IMR-90 (cell line): ENCODE measurements at regions not wholly inside any gene's neighbourhood (a gene's known extent, or its start where the extent isn't known, plus 50 kb on each side); places are given as distances from the start of the nearest gene placed in this dataset.
A peak's percentile ranks its signal among the peaks of the same experiment; 100 is the strongest.

Experiments
- ATAC-seq: fragments of 200-7000 bp; cut with Tn5 transposase; 2 replicates; pipeline ENCODE4 v1.9.1; 2020; ENCODE audit warnings: low read depth, mild to moderate bottlenecking, moderate library complexity
- BruUV-seq: library from RNA; stranded (reverse); fragments of 400-500 nt; replicated peaks from 2 replicates; lab custom pipeline; 2021; lab: Mats Ljungman, UMichigan
- CTCF ChIA-PET: fragments of 300-600 bp; formaldehyde crosslinking; extraction: SDS; loops from one replicate; lab custom pipeline; 2021; ENCODE audit warnings: antibody characterized with exemption; lab: Yijun Ruan, JAX
- POLR2A ChIA-PET: fragments of 300-600 bp; sonication (Branson Sonifier 250); formaldehyde crosslinking; loops from one replicate; lab custom pipeline; 2022; ENCODE audit warnings: antibody characterized with exemption; ENCODE audit not compliant: unreplicated experiment; lab: Charles Lee
- DNase-seq: peaks from one replicate; pipeline ENCODE4 v3.0.0; 2013
- H2AFZ ChIP-seq: replicated peaks from 2 replicates; pipeline ENCODE3; 2013; ENCODE audit warnings: low read length, mild to moderate bottlenecking; ENCODE audit not compliant: poor library complexity
- H2AK5ac ChIP-seq: 2 replicates; pipeline ENCODE4 v1.6.1; 2013; ENCODE audit warnings: low read depth, low read length, inconsistent platforms
- H2AK9ac ChIP-seq: replicated peaks from 2 replicates; pipeline ENCODE3; 2013; ENCODE audit warnings: mild to moderate bottlenecking, low read depth, low read length, moderate library complexity; ENCODE audit not compliant: poor library complexity
- H2BK120ac ChIP-seq: 2 replicates; pipeline ENCODE4 v1.6.1; 2013; ENCODE audit warnings: low read depth, low read length, inconsistent platforms
- H2BK15ac ChIP-seq: 3 replicates; pipeline ENCODE4 v1.6.1; 2013; ENCODE audit warnings: low read depth, low read length, inconsistent platforms
- H2BK20ac ChIP-seq: 2 replicates; pipeline ENCODE4 v1.6.1; 2013; ENCODE audit warnings: low read depth, mild to moderate bottlenecking, inconsistent platforms, low read length, moderate library complexity
- H2BK5ac ChIP-seq: 2 replicates; pipeline ENCODE4 v1.6.1; 2013; ENCODE audit warnings: mild to moderate bottlenecking, low read depth, low read length, inconsistent platforms; ENCODE audit not compliant: poor library complexity, severe bottlenecking
- H3K14ac ChIP-seq: replicated peaks from 2 replicates; pipeline ENCODE4 v1.6.1; 2013; ENCODE audit warnings: low read depth, low read length, inconsistent platforms
- H3K18ac ChIP-seq: 2 replicates; pipeline ENCODE4 v1.6.1; 2013; ENCODE audit warnings: low read depth, low read length, control low read depth
- H3K23ac ChIP-seq: 2 replicates; pipeline ENCODE4 v1.6.1; 2013; ENCODE audit warnings: low read depth, low read length, inconsistent platforms
- H3K27ac ChIP-seq: 2 replicates; pipeline ENCODE4 v1.5.1; 2013; ENCODE audit warnings: mild to moderate bottlenecking, control low read depth, low read length; ENCODE audit not compliant: insufficient read depth
- H3K27me3 ChIP-seq: 2 replicates; pipeline ENCODE4 v1.6.1; 2013; ENCODE audit warnings: low read length; ENCODE audit not compliant: control insufficient read depth, insufficient read depth
- H3K36me3 ChIP-seq: 2 replicates; pipeline ENCODE4 v1.6.1; 2013; ENCODE audit warnings: low read length, mixed read lengths; ENCODE audit not compliant: control insufficient read depth, insufficient read depth
- H3K4ac ChIP-seq: 2 replicates; pipeline ENCODE4 v1.6.1; 2013; ENCODE audit warnings: low read depth, low read length, inconsistent platforms
- H3K4me1 ChIP-seq: 2 replicates; pipeline ENCODE4 v1.6.1; 2013; ENCODE audit warnings: low read length, mixed read lengths; ENCODE audit not compliant: control insufficient read depth, insufficient read depth
- H3K4me2 ChIP-seq: 2 replicates; pipeline ENCODE4 v1.6.1; 2013; ENCODE audit warnings: low read depth, mild to moderate bottlenecking, control low read depth, low read length, moderate library complexity
- H3K4me3 ChIP-seq: 2 replicates; pipeline ENCODE4 v1.5.1; 2013; ENCODE audit warnings: low read depth, mild to moderate bottlenecking, control low read depth, low read length, moderate library complexity; ENCODE audit not compliant: insufficient read depth
- H3K56ac ChIP-seq: 2 replicates; pipeline ENCODE4 v1.6.1; 2013; ENCODE audit warnings: low read length, inconsistent platforms; ENCODE audit not compliant: insufficient read depth; ENCODE audit errors: extremely low read depth
- H3K79me1 ChIP-seq, 2 experiments: 2 replicates each; pipeline ENCODE4 v1.6.1; 2013; ENCODE audit warnings: low read length in 2 of 2, inconsistent platforms in 1 of 2, low read depth in 1 of 2
- H3K9ac ChIP-seq: 2 replicates; pipeline ENCODE4 v1.6.1; 2013; ENCODE audit warnings: low read depth, low read length, control low read depth
- H3K9me1 ChIP-seq: 2 replicates; pipeline ENCODE4 v1.6.1; 2013; ENCODE audit warnings: low read length, inconsistent platforms; ENCODE audit not compliant: insufficient read depth
- H3K9me3 ChIP-seq: 2 replicates; pipeline ENCODE4 v1.6.1; 2013; ENCODE audit warnings: low read length; ENCODE audit not compliant: control insufficient read depth, insufficient read depth
- H4K20me1 ChIP-seq: 2 replicates; pipeline ENCODE4 v1.6.1; 2013; ENCODE audit warnings: low read length, inconsistent platforms; ENCODE audit not compliant: insufficient read depth
- H4K5ac ChIP-seq: 2 replicates; pipeline ENCODE4 v1.6.1; 2013; ENCODE audit warnings: mild to moderate bottlenecking, low read depth, low read length, control low read depth
- H4K8ac ChIP-seq, 2 experiments: 2 replicates each; pipeline ENCODE4 v1.6.1; 2013; ENCODE audit warnings: low read depth in 2 of 2, low read length in 2 of 2, control low read depth in 1 of 2, inconsistent platforms in 1 of 2
- H4K91ac ChIP-seq: 2 replicates; pipeline ENCODE4 v1.6.1; 2013; ENCODE audit warnings: low read depth, low read length, inconsistent platforms; ENCODE audit not compliant: insufficient read depth
- CEBPB ChIP-seq: IDR thresholded peaks from 2 replicates; pipeline ENCODE4 v1.6.1; 2012; ENCODE audit warnings: low read depth, low read length, improper control_type of control experiment
- CHD1 ChIP-seq: IDR thresholded peaks from 2 replicates; pipeline ENCODE4 v1.6.1; 2012; ENCODE audit warnings: low read depth, low read length, improper control_type of control experiment
- MAFK ChIP-seq: IDR thresholded peaks from 2 replicates; pipeline ENCODE4 v1.6.1; 2012; ENCODE audit warnings: low read depth, low read length, improper control_type of control experiment
- WGBS, 2 experiments: methylation state at CpG; one replicate each; pipeline versions ENCODE4 v1.1.5 to v1.1.7; 2013; ENCODE audit warnings: missing lambda C conversion rate in 2 of 2; ENCODE audit not compliant: insufficient read length in 1 of 2; ENCODE audit errors: extremely low coverage in 2 of 2; 5-methylcytosine and 5-hydroxymethylcytosine counted together
- dilution Hi-C: fragments of 300-500 bp; cut with HindIII; formaldehyde crosslinking; loops from one replicate; pipeline ENCODE4 v1.14.3; 2018; ENCODE audit warnings: low sequenced_read_pairs; ENCODE audit not compliant: unreplicated experiment
- in situ Hi-C: fragments of 300-500 bp; cut with MboI; formaldehyde crosslinking; loops from 3 replicates; pipeline ENCODE4 v1.14.3; 2019; ENCODE audit warnings: low sequenced_read_pairs, inconsistent platforms, mixed read lengths
- intact Hi-C: fragments of 100-400 bp; cut with micrococcal nuclease; formaldehyde crosslinking; loops from 2 replicates; pipeline ENCODE4 v1.10.0; 2022

- no peak overlapping the region for H2BK120ac ChIP-seq
- no peak overlapping the region for H4K5ac ChIP-seq
- intact Hi-C loops (no loop called here), in situ Hi-C loops (loop anchor here (10.0 to 25.0 kb wide), 3 partner anchors 56 to 389 kb away; partner anchors contain the start of genes CDKN2A and CDKN2B-AS1), dilution Hi-C loops (no loop called here)
- no peaks in the 10 kb centered on the region for H3K4me1 ChIP-seq
- no peak overlapping the region for H3K4ac ChIP-seq
- no peak overlapping the region for H2BK5ac ChIP-seq
- no peak overlapping the region for H2BK15ac ChIP-seq
- DNase-seq, result no peak
- no peak overlapping the region for H3K27ac ChIP-seq
- H4K8ac ChIP-seq, result no peak overlapping the region
- H4K91ac ChIP-seq, result no peak overlapping the region
- no peak overlapping the region for H3K9ac ChIP-seq
- ChIA-PET POLR2A (no interaction called here), CTCF (no interaction called here)
- no peak for ATAC-seq
- no peaks in the 10 kb centered on the region for H3K9me1 ChIP-seq
- H3K4me2 ChIP-seq, result no peak overlapping the region
- no TSS peak for BruUV-seq
- no peak overlapping the region for H3K23ac ChIP-seq
- H3K14ac ChIP-seq, result no peak overlapping the region
- no peaks in the 10 kb centered on the region for H3K9me3 ChIP-seq
- H3K18ac ChIP-seq, result no peak overlapping the region
- H3K36me3 ChIP-seq, result no peaks in the 10 kb centered on the region
- H2BK20ac ChIP-seq, result no peak overlapping the region
- H3K4me3 ChIP-seq, result no peak overlapping the region
- TF ChIP-seq CEBPB, result no peak
- TF ChIP-seq CHD1, result no peak
- peak; percentile 98 for TF ChIP-seq MAFK
- no peak overlapping the region for H2AFZ ChIP-seq
- H3K27me3 ChIP-seq, result no peaks in the 10 kb centered on the region
- H2AK5ac ChIP-seq, result no peak overlapping the region
- H4K20me1 ChIP-seq, result no peaks in the 10 kb centered on the region
- no peak overlapping the region for H2AK9ac ChIP-seq
- WGBS, 2 experiments, result no CpG with 5 or more reads among the region's 2 CpGs
- H3K56ac ChIP-seq, result no peak overlapping the region
- H3K79me1 ChIP-seq, result no peaks in the 10 kb centered on the region
These were observed 116.6 kb upstream of the IFNE start for GRCh38 chr9:21598749-21599148.
